Hepatocyte (in vitro differentiated cells): ENCODE measurements at regions not wholly inside any gene's neighbourhood (a gene's known extent, or its start where the extent isn't known, plus 50 kb on each side); places are given as distances from the start of the nearest gene placed in this dataset.

ENCODE experiments used
- CTCF ChIP-seq: fragments of 200-600 bp; sonication (generic); IDR thresholded peaks from 2 replicates; pipeline ENCODE4 v1.5.1; 2016; ENCODE audit warnings: antibody characterized with exemption, mild to moderate bottlenecking; ENCODE audit not compliant: poor library complexity
- EZH2 ChIP-seq: fragments of 200-600 bp; sonication (generic); IDR thresholded peaks from 2 replicates; pipeline ENCODE4 v1.6.1; 2016; ENCODE audit warnings: antibody characterized with exemption, mild to moderate bottlenecking, borderline replicate concordance
- EZH2phosphoT487 ChIP-seq: fragments of 200-600 bp; sonication (generic); IDR thresholded peaks from one replicate; pipeline ENCODE4 v1.6.1; 2018; ENCODE audit warnings: antibody characterized with exemption, mild to moderate bottlenecking, low read depth, moderate library complexity; ENCODE audit not compliant: unreplicated experiment, severe bottlenecking

- TF ChIP-seq CTCF: no peak
- TF ChIP-seq EZH2: no peak
- TF ChIP-seq EZH2phosphoT487: no peak
Measured at GRCh38 chr5:153086486-153086885, 404.0 kb upstream of the GRIA1 start.
